ENCODE measurements at regions not wholly inside any gene's neighbourhood (a gene's known extent, or its start where the extent isn't known, plus 50 kb on each side); places are given as distances from the start of the nearest gene placed in this dataset.

DNA sequence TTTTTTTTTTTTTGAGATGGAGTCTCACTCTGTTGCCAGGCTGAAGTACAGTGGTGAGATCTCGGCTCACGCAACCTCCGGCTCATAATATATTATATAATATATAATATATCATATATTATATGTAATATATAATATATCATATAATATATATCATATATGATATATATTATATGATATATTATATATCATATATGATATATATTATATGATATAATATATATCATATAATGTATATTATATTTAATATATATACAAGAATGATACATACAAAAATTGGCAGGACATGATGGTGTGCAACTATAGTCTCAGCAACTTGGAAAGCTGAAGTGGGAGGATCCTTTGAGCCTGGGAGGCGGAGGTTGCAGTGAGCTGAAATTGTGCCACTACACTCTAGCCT is 1725.5 kb downstream of the MRPL39 start:
- TF ChIP-seq, protein P1, sequence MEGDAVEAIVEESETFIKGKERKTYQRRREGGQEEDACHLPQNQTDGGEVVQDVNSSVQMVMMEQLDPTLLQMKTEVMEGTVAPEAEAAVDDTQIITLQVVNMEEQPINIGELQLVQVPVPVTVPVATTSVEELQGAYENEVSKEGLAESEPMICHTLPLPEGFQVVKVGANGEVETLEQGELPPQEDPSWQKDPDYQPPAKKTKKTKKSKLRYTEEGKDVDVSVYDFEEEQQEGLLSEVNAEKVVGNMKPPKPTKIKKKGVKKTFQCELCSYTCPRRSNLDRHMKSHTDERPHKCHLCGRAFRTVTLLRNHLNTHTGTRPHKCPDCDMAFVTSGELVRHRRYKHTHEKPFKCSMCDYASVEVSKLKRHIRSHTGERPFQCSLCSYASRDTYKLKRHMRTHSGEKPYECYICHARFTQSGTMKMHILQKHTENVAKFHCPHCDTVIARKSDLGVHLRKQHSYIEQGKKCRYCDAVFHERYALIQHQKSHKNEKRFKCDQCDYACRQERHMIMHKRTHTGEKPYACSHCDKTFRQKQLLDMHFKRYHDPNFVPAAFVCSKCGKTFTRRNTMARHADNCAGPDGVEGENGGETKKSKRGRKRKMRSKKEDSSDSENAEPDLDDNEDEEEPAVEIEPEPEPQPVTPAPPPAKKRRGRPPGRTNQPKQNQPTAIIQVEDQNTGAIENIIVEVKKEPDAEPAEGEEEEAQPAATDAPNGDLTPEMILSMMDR (IDR thresholded peaks at IDR 0.05) = no peak
- TF ChIP-seq POLR2AphosphoS5 (IDR thresholded peaks at IDR 0.05) (no peak), POLR2A (IDR thresholded peaks at IDR 0.05) (no peak)
